Omental fat pad (tissue), 3 donors: ENCODE measurements at regions not wholly inside any gene's neighbourhood (a gene's known extent, or its start where the extent isn't known, plus 50 kb on each side); places are given as distances from the start of the nearest gene placed in this dataset.

ENCODE experiments used
- ATAC-seq: fragments of 150-250 bp; one replicate; pipeline ENCODE4 v1.9.1; 2016; ENCODE audit warnings: mild to moderate bottlenecking, moderate library complexity; ENCODE audit not compliant: low FRiP score
- DNase-seq: peaks from one replicate; pipeline ENCODE4 v3.0.0-alpha.2; 2019; ENCODE audit warnings: low spot score
- CTCF ChIP-seq, 3 donors: fragments of 450-650 bp; IDR thresholded peaks; one replicate each; pipeline ENCODE4 v1.5.1; 2016 to 2017; ENCODE audit warnings: antibody characterized with exemption in 3 of 3, mild to moderate bottlenecking in 3 of 3, moderate library complexity in 2 of 3

GRCh38 chr1:81695741-81696140 lies 105.0 kb upstream of the ADGRL2 start:
- ATAC-seq (peak; percentile 66), DNase-seq (no peak)
- no peak for TF ChIP-seq CTCF (IDR thresholded peaks at IDR 0.05)

GRCh38 chr1:81693316-81693715 lies 107.4 kb upstream of the ADGRL2 start:
- ATAC-seq (no peak), DNase-seq (no peak)

GRCh38 chr1:81690676-81691453 lies 109.9 kb upstream of the ADGRL2 start:
- TF ChIP-seq CTCF (IDR thresholded peaks at IDR 0.05): no peak
- DNase-seq: no peak
- no peak for ATAC-seq

More at GRCh38 chr1:81693316-81693715, 107.4 kb upstream of the ADGRL2 start:
- no peak for TF ChIP-seq CTCF (IDR thresholded peaks at IDR 0.05)

- peak; percentile 83 for ATAC-seq
Measured at GRCh38 chr1:81689531-81689941, 111.2 kb upstream of the ADGRL2 start.

GRCh38 chr1:81682490-81682889 lies 118.2 kb upstream of the ADGRL2 start:
- no peak for DNase-seq
- no peak for ATAC-seq
- TF ChIP-seq CTCF (IDR thresholded peaks at IDR 0.05): no peak

More at GRCh38 chr1:81689531-81689941, 111.2 kb upstream of the ADGRL2 start:
- TF ChIP-seq CTCF (IDR thresholded peaks at IDR 0.05): no peak
- no peak for DNase-seq

- ATAC-seq: no peak
- DNase-seq: no peak
- no peak for TF ChIP-seq CTCF (IDR thresholded peaks at IDR 0.05)
Measured at GRCh38 chr1:81681601-81682266, 119.0 kb upstream of the ADGRL2 start.

GRCh38 chr1:81681114-81681513 lies 119.6 kb upstream of the ADGRL2 start:
- TF ChIP-seq CTCF (IDR thresholded peaks at IDR 0.05): no peak
- DNase-seq (no peak), ATAC-seq (no peak)
